Glutamatergic neuron (in vitro differentiated cells): ENCODE measurements at regions not wholly inside any gene's neighbourhood (a gene's known extent, or its start where the extent isn't known, plus 50 kb on each side); places are given as distances from the start of the nearest gene placed in this dataset.
A peak's percentile ranks its signal among the peaks of the same experiment; 100 is the strongest.
"Not testable (repeated sequence)": the region's sequence is repeated elsewhere in the genome, so short reads cannot be mapped to it uniquely, and the experiment has no call there.

ENCODE experiments used
- DNase-seq: peaks from one replicate; pipeline ENCODE4 v3.0.0; 2022
- H3K27ac Mint-ChIP-seq: one replicate; pipeline ENCODE4 v1.8.0; 2020; ENCODE audit warnings: mild to moderate bottlenecking, mixed read lengths, inconsistent platforms; ENCODE audit not compliant: unreplicated experiment
- H3K27me3 Mint-ChIP-seq: one replicate; pipeline ENCODE4 v1.8.0; 2020; ENCODE audit warnings: mild to moderate bottlenecking, moderate library complexity, mixed read lengths, inconsistent platforms; ENCODE audit not compliant: unreplicated experiment
- H3K36me3 Mint-ChIP-seq: one replicate; pipeline ENCODE4 v1.8.0; 2020; ENCODE audit warnings: mild to moderate bottlenecking, mixed read lengths, inconsistent platforms; ENCODE audit not compliant: unreplicated experiment
- H3K4me1 Mint-ChIP-seq: one replicate; pipeline ENCODE4 v1.8.0; 2020; ENCODE audit warnings: mild to moderate bottlenecking, low read depth, mixed read lengths, inconsistent platforms; ENCODE audit not compliant: unreplicated experiment
- H3K4me3 Mint-ChIP-seq: one replicate; pipeline ENCODE4 v1.8.0; 2020; ENCODE audit warnings: mild to moderate bottlenecking, mixed read lengths, inconsistent platforms; ENCODE audit not compliant: unreplicated experiment
- H3K9me3 Mint-ChIP-seq: one replicate; pipeline ENCODE4 v1.8.0; 2020; ENCODE audit warnings: mild to moderate bottlenecking, moderate library complexity, mixed read lengths, inconsistent platforms; ENCODE audit not compliant: unreplicated experiment
- CTCF ChIP-seq: fragments of 200-600 bp; sonication (generic); IDR thresholded peaks from one replicate; pipeline ENCODE4 v1.5.0; 2021; ENCODE audit not compliant: partially characterized antibody, unreplicated experiment

GRCh38 chr17:59492091-59492451, 73.3 kb upstream of the DHX40 start:
- Mint-ChIP-seq H3K4me3 (no peak overlapping the region), H3K36me3 (no peaks in the 10 kb centered on the region), H3K27me3 (peaks cover 5% of the 10 kb centered on the region), H3K27ac (no peak overlapping the region), H3K9me3 (no peaks in the 10 kb centered on the region), H3K4me1 (peaks cover 2% of the 10 kb centered on the region)
- no peak for TF ChIP-seq CTCF
- DNase-seq, result no peak

DNA sequence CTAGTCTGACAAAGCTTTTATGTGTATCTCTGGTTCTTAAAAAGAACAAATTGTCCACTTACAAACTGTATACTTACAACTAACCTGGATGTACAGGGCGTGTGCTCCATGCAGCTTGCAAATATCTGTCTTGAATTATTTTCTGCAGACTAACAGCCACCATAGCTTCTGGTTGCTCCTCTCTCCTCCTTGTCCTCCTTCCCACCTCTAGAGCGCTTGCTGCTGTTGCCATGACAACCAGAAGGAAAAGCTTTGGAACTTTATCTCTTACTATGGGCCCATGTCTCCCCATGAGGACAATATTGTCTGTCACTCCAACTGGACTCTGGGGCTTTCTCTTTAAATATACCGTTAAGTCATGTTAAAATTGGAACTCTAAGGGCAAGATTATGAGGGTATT, 71.5 kb upstream of the DHX40 start:
- Mint-ChIP-seq H3K9me3 (no peaks in the 10 kb centered on the region), H3K27ac (no peak overlapping the region), H3K27me3 (peaks cover 1% of the 10 kb centered on the region), H3K36me3 (peaks cover under 1% of the 10 kb centered on the region), H3K4me1 (peaks cover 4% of the 10 kb centered on the region), H3K4me3 (no peak overlapping the region)
- no peak for TF ChIP-seq CTCF
- DNase-seq, result no peak

DNA sequence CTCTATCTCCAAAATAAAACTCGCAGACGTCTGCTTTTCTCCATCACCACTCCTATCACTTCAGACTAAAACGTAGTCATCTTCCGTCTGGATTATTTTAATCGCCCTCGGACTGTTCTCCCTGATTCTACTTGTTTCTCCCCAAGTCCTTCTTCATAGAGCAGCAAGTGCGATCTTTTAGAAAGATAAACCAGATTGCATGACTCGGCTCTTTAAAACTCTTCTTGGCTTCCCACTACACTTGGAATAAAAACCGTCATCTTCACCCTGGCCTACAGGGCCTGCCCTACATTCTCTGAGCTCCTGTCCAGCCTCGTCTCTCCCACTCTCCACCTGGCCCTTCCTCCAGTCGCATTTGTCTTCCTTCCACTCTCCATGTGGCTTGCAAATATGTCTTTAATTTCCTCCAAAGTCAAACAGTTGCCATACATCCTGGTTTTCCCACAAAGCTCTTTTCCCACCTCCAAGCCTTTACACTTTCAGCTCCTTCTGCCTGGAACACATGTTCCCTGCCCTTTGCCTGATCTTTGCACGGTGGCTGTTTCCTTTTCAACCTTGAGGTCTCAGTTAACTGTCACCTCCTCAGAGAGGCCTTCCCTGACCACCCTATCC, 70.5 kb upstream of the DHX40 start:
- no peak for DNase-seq
- no peak for TF ChIP-seq CTCF
- Mint-ChIP-seq H3K27me3 (no peaks in the 10 kb centered on the region), H3K9me3 (peaks cover 4% of the 10 kb centered on the region), H3K4me1 (peaks cover 4% of the 10 kb centered on the region), H3K36me3 (peaks cover 4% of the 10 kb centered on the region), H3K27ac (no peak overlapping the region), H3K4me3 (no peak overlapping the region)

- Mint-ChIP-seq H3K9me3 (peaks cover 4% of the 10 kb centered on the region), H3K4me3 (no peak overlapping the region), H3K27ac (no peak overlapping the region), H3K36me3 (peaks cover 4% of the 10 kb centered on the region), H3K4me1 (peaks cover 5% of the 10 kb centered on the region), H3K27me3 (no peaks in the 10 kb centered on the region)
- no peak for DNase-seq
- no peak for TF ChIP-seq CTCF
Observed at GRCh38 chr17:59496178-59496577, 69.2 kb upstream of the DHX40 start.

GRCh38 chr17:59498530-59499307, 66.7 kb upstream of the DHX40 start:
- Mint-ChIP-seq H3K4me1 (peaks cover 5% of the 10 kb centered on the region), H3K4me3 (no peak overlapping the region), H3K27ac (peak overlapping the region; percentile 65), H3K27me3 (no peaks in the 10 kb centered on the region), H3K36me3 (peaks cover 4% of the 10 kb centered on the region), H3K9me3 (peaks cover 4% of the 10 kb centered on the region)
- no peak for TF ChIP-seq CTCF
- DNase-seq, result no peak

GRCh38 chr17:59500086-59500655, 65.2 kb upstream of the DHX40 start:
- not testable (repeated sequence) for H3K27me3 Mint-ChIP-seq, H3K36me3 Mint-ChIP-seq, H3K4me3 Mint-ChIP-seq, H3K9me3 Mint-ChIP-seq, H3K4me1 Mint-ChIP-seq
- peak overlapping the region; percentile 72 for H3K27ac Mint-ChIP-seq
- peak; percentile 15 for DNase-seq
